HG02763 (cell line): ENCODE measurements at regions not wholly inside any gene's neighbourhood (a gene's known extent, or its start where the extent isn't known, plus 50 kb on each side); places are given as distances from the start of the nearest gene placed in this dataset.
A peak's percentile ranks its signal among the peaks of the same experiment; 100 is the strongest.

Experiments
- ATAC-seq: cut with Tn5 transposase; IDR thresholded peaks from one replicate; pipeline ENCODE4 v1.9.1; 2021; ENCODE audit warnings: mild to moderate bottlenecking, moderate library complexity; ENCODE audit not compliant: unreplicated experiment

DNA sequence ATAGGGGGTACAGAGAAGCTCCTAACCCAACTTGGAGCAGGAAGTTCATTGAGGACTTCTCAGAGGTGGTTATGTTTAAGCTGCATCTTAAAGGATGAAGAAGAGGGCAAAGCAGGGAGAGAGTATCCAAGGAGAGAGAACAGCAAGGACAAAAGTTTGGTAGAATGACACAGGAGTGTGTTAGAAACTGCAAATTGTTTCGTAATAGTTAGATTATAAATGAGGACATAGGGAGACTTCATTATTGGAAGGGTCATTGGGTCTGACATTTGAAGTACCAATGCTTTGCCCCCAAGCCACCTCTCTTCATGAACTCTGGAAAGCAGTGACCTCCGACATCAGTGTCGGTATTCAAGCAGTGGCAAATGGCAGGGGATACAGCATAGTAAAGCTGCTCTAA, 209.6 kb upstream of the JUN start:
- no peak for ATAC-seq

DNA sequence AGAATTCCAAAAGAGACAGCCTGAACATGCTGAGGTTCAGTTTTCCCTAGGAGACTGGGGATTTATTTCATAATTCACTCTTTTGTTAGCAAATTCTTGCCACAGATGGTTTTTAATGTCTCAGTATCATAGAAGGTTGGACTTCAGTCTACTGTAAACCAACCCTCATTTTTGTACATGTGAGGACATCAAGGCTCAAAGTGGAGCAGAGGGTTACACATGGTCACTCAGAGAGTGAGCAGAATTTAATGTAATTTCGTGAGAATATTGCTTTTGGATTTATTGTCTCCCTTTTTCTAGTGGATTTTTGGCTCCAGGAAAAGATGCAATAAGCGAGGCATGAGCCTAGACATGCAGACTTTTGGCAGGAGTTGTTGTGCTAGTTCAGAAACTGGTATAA, 210.8 kb upstream of the JUN start:
- ATAC-seq: no peak

DNA sequence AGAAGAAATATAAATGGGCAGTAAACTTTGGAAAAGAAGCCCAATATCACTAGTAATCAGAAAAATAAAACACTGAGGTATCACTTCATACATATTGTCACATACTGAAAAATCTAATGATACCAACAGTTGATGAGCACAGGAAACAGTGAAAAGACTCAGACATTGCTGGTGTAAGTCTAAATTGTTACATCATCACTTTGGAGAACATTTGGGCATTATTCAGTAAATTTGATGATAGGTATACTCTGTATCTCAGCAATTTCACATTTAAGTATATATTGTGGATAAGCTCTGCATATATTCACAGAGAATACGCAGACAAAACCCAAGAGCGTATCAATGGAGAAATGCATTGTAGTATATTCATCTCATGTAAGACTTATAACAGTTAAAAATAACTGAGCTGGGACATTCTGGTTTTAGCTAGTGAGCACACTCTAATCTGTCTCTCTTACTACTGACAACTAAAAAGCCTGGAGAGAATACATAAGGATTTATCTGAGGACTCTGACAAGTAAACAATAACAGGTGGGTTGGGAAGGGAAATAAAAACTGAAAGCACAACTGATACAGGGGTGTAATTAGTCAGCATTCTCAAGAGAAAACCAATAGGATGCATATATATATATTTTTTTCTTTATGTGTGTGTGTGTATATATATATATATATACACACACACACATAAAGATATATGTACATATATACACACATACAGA, 212.7 kb upstream of the JUN start:
- ATAC-seq: peak; percentile 56

DNA sequence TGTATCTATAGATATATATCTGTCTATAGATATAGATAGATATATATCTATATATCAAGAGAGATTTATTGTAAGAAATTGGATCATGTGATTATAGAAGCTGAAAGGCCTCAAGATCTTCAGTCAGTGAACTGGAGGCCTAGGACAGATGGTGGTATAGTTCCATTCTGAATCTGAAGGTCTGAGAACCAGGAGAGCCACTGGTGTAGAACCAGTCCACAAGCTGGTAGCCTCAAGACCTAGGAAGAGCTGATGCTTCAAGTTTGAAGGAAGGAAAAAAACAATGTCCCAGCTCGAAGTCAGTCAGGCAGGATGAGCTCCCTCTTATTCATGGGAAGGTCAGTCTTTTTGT, 213.2 kb upstream of the JUN start:
- peak; percentile 57 for ATAC-seq

DNA sequence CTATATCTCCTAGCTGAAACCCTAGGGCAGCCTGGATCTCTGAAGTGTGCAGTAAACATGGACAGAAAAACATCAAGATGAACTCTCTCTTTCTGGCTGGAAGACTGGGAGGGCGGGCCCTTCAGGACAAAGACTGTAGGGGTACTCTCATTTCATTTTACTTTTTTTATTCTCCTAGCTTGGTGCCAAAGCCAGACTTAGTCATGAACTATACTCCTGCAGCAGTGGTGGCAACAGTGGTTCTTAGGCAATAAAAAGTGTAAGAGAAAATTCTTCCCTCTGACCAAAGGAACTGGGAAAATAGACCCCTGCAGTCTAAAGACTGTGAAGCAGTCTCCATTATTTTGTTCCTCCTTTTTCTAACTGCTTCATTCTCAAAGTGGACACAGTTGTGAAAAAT, 213.8 kb upstream of the JUN start:
- ATAC-seq: no peak

DNA sequence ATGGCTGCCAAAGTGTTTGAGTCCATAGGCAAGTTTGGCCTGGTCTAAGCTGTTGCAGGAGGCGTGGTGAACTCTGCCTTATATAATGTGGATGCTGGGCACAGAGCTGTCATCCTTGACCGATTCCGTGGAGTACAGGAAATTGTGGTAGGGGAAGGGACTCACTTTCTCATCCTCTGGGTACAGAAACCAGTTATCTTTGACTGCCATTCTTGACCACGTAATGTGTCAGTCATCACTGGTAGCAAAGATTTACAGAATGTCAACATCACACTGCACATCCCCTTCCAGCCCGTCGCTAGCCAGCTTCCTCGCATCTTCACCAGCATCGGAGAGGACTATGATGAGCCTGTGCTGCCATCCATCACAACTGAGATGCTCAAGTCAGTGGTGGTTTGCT, 215.8 kb upstream of the JUN start:
- no peak for ATAC-seq

DNA sequence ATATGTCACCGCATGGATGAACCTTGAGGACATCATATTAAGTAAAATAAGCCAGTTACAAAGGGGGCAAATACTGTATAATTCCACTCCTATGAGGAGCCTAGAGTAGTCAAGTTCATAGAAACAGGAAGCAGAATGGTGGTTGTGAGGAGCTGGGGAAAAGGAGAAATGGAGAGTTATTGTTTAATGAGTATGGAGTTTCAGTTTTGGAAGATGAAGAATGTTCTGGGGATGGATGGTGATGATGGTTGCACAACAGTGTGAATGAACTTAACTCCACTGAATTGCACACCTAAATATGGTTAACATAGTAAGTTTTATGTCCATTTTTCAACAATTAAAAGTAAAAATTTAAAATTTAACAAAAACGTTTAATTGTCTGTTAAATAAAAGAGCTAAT, 220.9 kb upstream of the JUN start:
- ATAC-seq: no peak

DNA sequence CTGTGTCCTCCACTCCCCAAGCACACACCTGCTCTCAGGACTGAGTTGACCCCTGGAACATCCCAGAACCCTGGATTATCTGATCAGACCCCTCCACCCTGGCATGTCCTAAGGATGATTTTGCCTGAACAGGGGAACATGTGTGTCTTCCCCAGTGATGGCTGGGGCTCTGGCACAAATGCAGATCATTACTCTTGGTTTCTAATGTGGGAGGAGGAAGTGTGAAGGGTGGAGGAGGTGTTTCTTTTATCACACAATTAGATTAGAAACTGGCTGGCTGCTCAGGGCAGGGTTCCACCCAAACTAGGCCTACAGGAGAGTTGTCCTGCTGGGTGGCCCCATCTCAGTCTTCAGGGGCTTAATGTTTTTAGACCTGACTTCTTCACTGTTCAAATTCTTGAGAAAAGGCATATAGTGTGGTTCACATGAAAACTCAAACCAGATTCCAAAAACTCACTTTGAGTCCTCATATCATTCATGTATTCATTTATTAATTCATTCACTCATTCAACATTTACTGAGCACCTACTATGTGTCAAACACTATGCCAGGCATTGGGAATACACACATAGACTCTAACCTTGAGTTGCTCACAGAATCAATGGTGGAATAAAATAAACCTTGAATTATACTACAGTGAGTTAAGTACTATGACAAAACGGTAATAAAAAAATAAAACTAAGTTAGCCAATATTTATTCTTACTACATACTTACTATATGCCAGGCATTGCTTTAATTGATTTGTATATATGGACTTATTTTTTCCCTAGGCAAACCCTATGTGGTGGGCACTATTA, 221.8 kb upstream of the JUN start:
- ATAC-seq: peak; percentile 35

DNA sequence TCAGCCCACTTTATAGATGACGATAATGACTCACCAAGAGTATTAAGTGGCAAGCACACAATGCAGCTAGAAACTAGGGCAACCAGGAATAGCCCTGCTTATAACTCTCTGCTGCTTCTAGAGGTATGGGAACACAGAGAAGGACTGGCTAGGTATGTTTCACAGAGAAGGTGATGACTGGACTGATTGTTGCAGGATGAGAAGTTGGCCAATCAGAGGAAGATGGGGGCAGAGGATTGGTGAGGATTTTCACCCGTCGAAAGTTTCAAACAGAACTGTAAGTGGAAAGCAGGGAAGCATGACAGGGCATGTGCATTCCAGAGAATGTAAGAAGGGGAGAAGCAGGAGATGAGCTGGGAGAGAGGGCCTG, 222.4 kb upstream of the JUN start:
- no peak for ATAC-seq

DNA sequence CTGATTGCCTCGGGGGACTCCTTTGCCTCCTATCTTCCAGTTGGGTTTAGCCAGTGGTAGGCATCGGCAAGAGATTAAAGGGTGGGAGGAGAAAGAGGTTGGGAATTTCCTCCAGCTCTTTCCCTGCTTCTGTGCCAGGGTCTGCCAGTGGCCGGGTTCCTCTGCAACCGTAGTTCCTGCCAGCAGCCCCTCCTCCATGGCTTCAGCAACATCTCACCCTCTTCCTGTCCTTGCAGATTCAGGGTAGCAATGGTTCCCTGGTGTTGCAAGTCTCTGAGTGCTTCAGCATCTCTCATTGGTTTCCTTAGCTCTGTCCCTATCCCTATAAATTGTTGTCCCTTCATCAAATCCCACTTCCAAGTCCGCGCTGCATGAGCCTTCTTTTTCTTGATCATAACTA, 223.1 kb upstream of the JUN start:
- ATAC-seq: no peak

DNA sequence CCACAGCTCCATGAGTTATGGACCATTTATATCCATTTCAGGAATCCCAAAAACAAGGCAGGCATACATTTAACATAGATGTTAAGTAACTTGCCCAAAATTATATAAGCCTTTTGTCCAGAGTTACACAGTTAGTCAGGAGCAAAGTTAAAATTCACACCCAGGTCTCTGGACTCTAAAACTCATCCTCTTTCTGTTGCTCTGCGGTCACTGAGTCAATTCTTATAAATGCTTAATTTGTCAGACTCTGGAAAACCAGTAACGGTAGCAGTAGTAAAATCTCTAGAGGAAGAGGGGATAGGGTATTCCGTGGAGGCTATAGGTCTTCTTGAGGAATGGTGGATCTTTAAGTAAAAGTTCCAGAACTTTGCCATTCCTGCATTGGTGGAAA, 223.6 kb upstream of the JUN start:
- no peak for ATAC-seq

DNA sequence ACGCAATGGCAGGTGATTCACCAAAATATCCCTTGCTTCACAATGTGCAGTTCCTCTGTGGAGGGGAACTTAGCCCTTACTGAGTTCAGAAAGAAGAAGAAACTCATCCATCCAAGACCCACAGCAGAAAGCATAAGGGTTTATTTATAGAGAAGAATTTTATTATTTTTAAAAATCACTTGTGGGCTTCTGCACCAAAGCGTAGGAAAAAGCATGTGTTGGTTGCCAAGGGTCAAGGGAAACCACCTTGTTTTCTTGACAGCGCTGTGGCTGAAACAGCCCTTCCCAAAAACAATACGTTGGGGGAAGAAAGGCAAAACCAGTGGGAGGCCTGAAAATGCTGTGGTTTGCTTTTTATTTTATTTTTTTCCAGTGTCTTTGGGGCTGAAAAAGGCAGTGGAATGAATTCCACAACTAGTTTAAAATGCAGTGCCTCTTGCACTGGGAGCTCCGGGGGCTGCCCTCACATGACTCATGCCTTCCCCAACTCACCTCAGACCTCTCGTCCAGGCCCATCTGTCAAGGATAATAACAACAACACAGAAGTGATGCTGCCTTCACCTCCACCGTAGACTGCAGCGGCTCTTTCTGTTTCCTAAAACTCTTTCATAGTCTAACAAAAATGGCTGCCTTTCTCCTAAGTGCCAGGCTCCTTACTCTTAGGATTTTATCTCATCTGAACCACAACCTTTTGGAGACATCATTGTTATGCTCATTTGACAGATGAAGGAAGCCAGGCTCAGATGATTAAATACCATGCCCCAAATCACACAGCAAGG, 224.2 kb upstream of the JUN start:
- ATAC-seq: peak; percentile 55

DNA sequence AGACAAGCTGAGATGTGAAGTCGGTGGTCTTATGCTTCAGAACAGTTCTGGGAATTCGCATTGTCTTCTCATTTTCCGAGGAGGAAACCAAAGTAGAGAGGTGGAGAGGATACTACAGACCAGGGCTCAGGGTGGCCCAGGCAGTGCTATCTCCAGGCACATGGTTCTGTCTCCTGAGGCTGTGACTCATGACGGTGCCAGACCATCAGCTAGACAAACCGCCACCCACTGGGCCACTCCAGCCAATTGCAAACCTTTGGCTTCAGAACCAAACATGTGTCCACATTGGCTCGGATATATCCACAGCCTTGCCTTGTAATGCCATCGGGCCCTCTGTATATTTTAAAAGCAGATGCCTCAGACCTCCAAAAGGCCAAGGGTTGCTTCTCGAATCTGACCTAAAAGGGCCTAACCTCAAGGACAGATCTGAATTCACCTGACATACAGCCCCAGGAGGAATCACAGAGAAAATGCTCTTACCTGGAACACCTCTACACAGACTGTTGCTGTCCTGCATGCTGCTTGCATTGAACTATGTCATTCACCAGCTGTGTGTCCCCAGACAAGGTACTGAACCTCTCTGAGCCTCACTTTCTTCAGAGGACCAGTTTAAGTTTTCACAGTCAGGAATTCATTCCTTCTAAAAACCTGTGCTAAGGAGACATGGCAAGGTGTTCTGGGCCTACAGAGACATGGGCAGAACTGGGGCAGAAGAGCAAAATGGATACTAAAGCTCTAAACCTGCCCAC, 224.9 kb upstream of the JUN start:
- no peak for ATAC-seq

DNA sequence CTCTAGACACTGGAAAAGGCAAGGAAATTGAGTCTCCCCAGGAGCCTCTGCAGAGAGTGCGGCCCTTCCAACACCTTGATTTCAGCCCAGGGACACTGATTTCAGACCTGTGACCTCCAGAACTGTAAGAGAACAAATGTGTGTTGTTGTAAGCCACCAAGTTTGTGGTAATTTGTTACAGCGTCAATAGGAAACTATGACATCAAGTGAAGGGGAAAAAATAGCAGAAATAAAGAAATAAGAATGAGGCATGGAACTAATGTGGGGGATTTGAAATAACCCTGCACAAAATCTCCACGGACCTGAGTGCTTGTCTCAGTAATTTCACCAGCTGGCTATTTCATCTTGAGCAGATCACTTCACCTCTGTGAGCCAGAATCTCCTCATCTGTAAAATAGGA, 227.8 kb upstream of the JUN start:
- ATAC-seq: no peak

DNA sequence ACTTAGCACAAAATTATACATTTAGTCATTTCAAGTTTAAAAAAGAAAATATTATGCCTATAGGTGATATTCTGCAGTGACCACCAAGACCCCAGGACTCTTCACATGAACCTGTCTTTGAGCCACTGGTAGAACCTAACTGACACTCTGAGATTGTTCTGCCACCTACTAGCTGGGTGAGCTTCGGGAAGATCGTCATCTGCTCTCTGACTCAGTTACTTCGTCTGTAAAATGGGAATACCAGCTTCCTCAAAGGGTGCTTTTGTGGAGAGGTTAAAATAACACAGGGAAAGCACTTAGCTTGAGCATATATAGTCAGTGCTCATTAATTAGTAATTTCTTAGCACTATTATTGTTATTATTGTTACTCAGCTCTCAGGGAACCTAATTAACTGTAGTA, 228.5 kb upstream of the JUN start:
- ATAC-seq: no peak

DNA sequence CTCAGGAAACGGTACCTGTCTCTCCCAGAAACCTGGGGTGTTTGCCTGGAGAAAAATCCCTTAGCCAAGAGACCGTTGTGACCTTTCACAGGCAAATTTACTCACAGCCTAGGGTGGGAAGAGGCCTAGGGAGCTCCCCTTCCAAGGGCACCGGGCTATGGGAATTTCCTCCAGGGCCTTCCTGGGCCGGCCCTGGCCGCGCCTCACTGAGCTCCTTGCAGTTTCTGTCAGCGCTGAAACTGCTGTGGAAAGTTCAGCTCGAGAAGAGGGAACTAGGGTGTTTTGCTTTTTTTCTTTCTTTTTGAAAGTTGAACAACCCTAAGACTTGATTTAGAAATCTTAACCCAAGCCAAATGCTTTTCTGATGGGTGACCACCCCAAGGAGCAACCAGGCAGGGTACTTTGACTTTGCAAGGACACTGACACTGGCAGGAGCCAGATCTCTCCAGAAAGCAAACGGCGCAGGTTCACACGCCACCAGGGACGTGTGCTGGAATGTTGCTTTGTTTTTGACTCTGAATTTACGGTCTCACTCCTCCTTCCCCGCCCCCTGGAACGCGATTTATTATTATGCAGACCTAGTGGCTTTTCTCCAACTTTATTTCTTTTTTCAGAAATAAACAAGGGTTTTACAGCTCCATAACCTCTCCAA, 229.6 kb upstream of the JUN start:
- ATAC-seq: peak; percentile 52

DNA sequence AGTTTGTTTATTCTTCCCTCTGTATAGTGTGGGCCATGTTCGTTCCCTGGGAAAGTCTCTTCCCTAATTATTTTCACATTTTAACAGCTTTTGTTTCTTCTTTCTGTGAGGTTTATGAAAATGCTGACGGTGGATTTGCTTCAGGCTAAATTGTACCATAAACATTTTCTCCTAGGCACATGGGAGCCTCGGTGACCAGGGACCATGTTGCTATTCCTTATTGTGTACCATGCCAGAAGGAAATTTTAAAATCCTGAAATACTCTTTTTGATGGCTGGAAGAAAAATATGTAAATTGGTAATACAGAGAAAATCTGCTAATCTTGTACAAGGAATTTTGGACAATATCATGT, 230.1 kb upstream of the JUN start:
- ATAC-seq: no peak

DNA sequence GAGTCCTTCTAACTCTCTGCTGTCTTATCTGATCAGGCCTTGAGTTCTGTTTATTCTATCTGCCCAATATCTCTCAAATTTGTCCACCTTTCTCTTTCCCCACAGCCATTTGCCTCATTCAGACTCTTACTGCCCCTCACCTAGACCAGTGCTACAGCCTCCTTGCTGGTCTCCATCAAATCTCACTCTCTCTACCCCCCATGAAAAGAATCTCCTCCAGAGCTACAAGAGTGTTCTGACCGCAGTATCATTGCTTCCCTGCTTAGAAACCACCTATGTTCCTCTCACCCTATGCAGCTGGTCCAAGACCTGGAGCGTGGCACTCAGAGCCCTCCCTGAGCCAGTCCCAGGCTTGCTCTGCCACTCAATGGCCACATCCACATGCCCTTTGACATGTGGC, 231.0 kb upstream of the JUN start:
- no peak for ATAC-seq

DNA sequence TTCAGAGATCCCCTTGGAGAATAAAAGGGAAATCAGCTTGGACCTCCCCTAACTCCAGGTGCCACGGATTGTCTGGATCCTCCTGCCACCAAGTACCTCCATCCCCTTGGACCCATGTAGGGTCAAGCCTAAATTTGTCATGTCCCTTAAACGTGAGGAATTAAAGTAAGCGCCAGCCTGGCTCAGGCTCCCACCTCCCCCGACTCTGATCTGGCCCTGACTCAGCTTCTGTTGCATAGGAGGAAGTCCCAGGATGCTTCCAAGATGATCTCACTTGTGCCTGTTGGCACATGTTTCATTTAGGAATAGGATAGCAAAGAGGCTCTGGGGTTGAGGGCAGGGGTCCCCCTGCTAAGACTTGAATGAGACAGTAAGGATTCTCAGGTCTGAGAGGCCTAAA, 231.9 kb upstream of the JUN start:
- ATAC-seq: no peak

DNA sequence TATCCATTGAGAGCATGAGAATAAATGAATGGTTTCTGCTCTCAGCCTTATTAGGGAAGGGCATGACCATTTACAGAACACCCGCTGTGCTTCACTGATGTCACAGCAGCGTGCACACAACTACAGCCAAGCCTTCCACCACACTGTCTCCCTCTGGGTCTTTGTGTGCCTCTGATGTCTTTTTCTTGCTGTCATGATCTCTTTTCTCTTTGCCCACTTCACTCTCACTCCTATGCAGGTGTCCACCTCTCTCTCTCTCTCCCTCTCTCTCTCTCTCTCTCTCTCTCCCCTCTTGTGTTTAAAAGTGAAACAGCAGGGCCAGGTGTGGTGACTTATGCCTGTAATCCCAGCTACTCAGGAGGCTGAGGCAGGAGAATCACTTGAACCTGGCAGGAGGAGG, 232.5 kb upstream of the JUN start:
- ATAC-seq: no peak
